Natural killer cell (primary cell): ENCODE measurements at regions not wholly inside any gene's neighbourhood (a gene's known extent, or its start where the extent isn't known, plus 50 kb on each side); places are given as distances from the start of the nearest gene placed in this dataset.

Source experiments
- ATAC-seq, 3 donors: fragments of 150-1000 bp in 2 of 3; fragments of 200-7000 bp in 1 of 3; cut with Tn5 transposase; 1 replicate in 1 of 3; 2 replicates in 2 of 3; pipeline ENCODE4 v1.10.0; 2021; ENCODE audit warnings: mild to moderate bottlenecking in 2 of 3, moderate library complexity in 2 of 3
- DNase-seq, 2 donors: peaks; one replicate each; pipeline versions ENCODE4 v3.0.0 to v3.0.0-alpha.2; 2013 to 2021; ENCODE audit warnings: mixed read lengths in 1 of 2
- H3K27ac ChIP-seq: one replicate; pipeline ENCODE4 v1.5.1; 2013; ENCODE audit warnings: mild to moderate bottlenecking, low read length
- H3K27me3 ChIP-seq: one replicate; pipeline ENCODE4 v1.6.1; 2013; ENCODE audit warnings: low read length; ENCODE audit not compliant: control insufficient read depth, insufficient read depth
- H3K36me3 ChIP-seq: one replicate; pipeline ENCODE4 v1.6.1; 2013; ENCODE audit warnings: low read length; ENCODE audit not compliant: control insufficient read depth, insufficient read depth
- H3K4me1 ChIP-seq: one replicate; pipeline ENCODE4 v1.6.1; 2013; ENCODE audit warnings: low read length; ENCODE audit not compliant: control insufficient read depth, insufficient read depth
- H3K4me3 ChIP-seq: one replicate; pipeline ENCODE4 v1.5.1; 2013; ENCODE audit warnings: low read length
- H3K9me3 ChIP-seq: one replicate; pipeline ENCODE4 v1.6.1; 2013; ENCODE audit warnings: low read length; ENCODE audit not compliant: control insufficient read depth, insufficient read depth
- H3K27ac Mint-ChIP-seq, 2 donors: one replicate each; pipeline ENCODE4 v1.8.0; 2022; ENCODE audit warnings: mild to moderate bottlenecking in 2 of 2, mixed read lengths in 2 of 2, moderate library complexity in 1 of 2
- H3K27me3 Mint-ChIP-seq, 2 donors: one replicate each; pipeline ENCODE4 v1.8.0; 2022; ENCODE audit warnings: low read depth in 2 of 2, mixed read lengths in 2 of 2
- H3K36me3 Mint-ChIP-seq: one replicate; pipeline ENCODE4 v1.8.0; 2022; ENCODE audit warnings: mixed read lengths
- H3K4me1 Mint-ChIP-seq, 2 donors: one replicate each; pipeline ENCODE4 v1.8.0; 2022; ENCODE audit warnings: mixed read lengths in 2 of 2
- H3K4me3 Mint-ChIP-seq: one replicate; pipeline ENCODE4 v1.8.0; 2022; ENCODE audit warnings: mild to moderate bottlenecking, moderate library complexity, mixed read lengths
- H3K9me3 Mint-ChIP-seq, 2 donors: one replicate each; pipeline ENCODE4 v1.8.0; 2022; ENCODE audit warnings: mixed read lengths in 2 of 2
- WGBS: methylation state at CpG from one replicate; pipeline ENCODE4 v1.1.7; 2013; ENCODE audit warnings: missing lambda C conversion rate; ENCODE audit not compliant: insufficient coverage; 5-methylcytosine and 5-hydroxymethylcytosine counted together
- intact Hi-C: fragments of 100-400 bp; cut with micrococcal nuclease; formaldehyde crosslinking; loops from one replicate; pipeline ENCODE4 v1.14.2; 2022
- TF ChIP-seq, protein P1 (sequence below): fragments of 200-600 bp; IDR thresholded peaks from one replicate; pipeline ENCODE4 v1.8.0; 2022; ENCODE audit warnings: antibody characterized with exemption

GRCh38 chr1:187110351-187110750 lies 281.6 kb downstream of the PLA2G4A start:
- H3K4me1 ChIP-seq: no peaks in the 10 kb centered on the region
- H3K4me3 ChIP-seq: no peak overlapping the region
- H3K27me3 ChIP-seq: no peaks in the 10 kb centered on the region
- Mint-ChIP-seq H3K27ac (no peak overlapping the region), H3K36me3 (no peaks in the 10 kb centered on the region), H3K9me3 (peaks cover 8 to 10% of the 10 kb centered on the region in 2 donors), H3K4me3 (no peak overlapping the region), H3K27me3 (no peaks in the 10 kb centered on the region), H3K4me1 (no peaks in the 10 kb centered on the region)
- DNase-seq (no peak), ATAC-seq (no peak)
- intact Hi-C loops: no loop called here
- H3K36me3 ChIP-seq: no peaks in the 10 kb centered on the region
- H3K27ac ChIP-seq: no peak overlapping the region
- H3K9me3 ChIP-seq: no peaks in the 10 kb centered on the region
- TF ChIP-seq, protein P1, sequence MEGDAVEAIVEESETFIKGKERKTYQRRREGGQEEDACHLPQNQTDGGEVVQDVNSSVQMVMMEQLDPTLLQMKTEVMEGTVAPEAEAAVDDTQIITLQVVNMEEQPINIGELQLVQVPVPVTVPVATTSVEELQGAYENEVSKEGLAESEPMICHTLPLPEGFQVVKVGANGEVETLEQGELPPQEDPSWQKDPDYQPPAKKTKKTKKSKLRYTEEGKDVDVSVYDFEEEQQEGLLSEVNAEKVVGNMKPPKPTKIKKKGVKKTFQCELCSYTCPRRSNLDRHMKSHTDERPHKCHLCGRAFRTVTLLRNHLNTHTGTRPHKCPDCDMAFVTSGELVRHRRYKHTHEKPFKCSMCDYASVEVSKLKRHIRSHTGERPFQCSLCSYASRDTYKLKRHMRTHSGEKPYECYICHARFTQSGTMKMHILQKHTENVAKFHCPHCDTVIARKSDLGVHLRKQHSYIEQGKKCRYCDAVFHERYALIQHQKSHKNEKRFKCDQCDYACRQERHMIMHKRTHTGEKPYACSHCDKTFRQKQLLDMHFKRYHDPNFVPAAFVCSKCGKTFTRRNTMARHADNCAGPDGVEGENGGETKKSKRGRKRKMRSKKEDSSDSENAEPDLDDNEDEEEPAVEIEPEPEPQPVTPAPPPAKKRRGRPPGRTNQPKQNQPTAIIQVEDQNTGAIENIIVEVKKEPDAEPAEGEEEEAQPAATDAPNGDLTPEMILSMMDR: no peak

- H3K27ac ChIP-seq: no peak overlapping the region
- no peak overlapping the region for H3K4me3 Mint-ChIP-seq
- H3K9me3 ChIP-seq: no peaks in the 10 kb centered on the region
- TF ChIP-seq, protein P1: no peak
- DNase-seq (no peak), ATAC-seq (no peak)
- no peaks in the 10 kb centered on the region for H3K27me3 ChIP-seq
- H3K4me1 Mint-ChIP-seq: no peaks in the 10 kb centered on the region
- H3K27ac Mint-ChIP-seq: no peak overlapping the region
- no peaks in the 10 kb centered on the region for H3K4me1 ChIP-seq
- H3K4me3 ChIP-seq: no peak overlapping the region
- H3K27me3 Mint-ChIP-seq: no peaks in the 10 kb centered on the region
- H3K36me3 ChIP-seq: no peaks in the 10 kb centered on the region
- H3K9me3 Mint-ChIP-seq: peaks cover 9 to 15% of the 10 kb centered on the region in 2 donors
- no peaks in the 10 kb centered on the region for H3K36me3 Mint-ChIP-seq
- intact Hi-C loops: no loop called here
Observed at GRCh38 chr1:187114792-187115191, 286.0 kb downstream of the PLA2G4A start.

GRCh38 chr1:187121661-187122060 lies 292.9 kb downstream of the PLA2G4A start:
- no peaks in the 10 kb centered on the region for H3K36me3 Mint-ChIP-seq
- no peak overlapping the region for H3K27ac ChIP-seq

DNA sequence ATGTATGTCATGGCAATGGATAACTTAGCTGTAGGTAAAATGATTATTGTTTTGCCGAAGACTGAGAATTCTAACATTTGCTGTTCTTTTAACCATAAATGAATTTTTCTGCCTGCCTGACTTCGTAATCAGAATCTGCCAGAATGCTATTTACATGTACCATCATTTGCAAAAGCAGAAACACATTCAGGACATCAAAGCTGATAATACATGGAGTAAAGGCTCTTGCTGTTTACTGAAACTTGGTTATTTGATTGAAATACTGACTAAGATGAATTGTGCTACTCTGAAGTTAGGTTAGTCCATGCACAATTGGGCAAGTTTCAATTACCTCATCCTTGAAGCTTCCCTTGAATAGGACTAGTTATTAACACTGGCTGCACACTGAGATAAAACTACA lies 293.8 kb downstream of the PLA2G4A start:
- Histone ChIP-seq H3K4me3 (no peak overlapping the region), H3K27ac (no peak overlapping the region), H3K9me3 (no peaks in the 10 kb centered on the region), H3K36me3 (no peaks in the 10 kb centered on the region), H3K4me1 (no peaks in the 10 kb centered on the region), H3K27me3 (no peaks in the 10 kb centered on the region)
- ATAC-seq (no peak), DNase-seq (no peak)
- Mint-ChIP-seq H3K9me3 (peaks cover 10 to 13% of the 10 kb centered on the region in 2 donors), H3K36me3 (no peaks in the 10 kb centered on the region), H3K4me3 (no peak overlapping the region), H3K27me3 (no peaks in the 10 kb centered on the region), H3K27ac (no peak overlapping the region), H3K4me1 (no peaks in the 10 kb centered on the region)
- intact Hi-C loops: no loop called here
- 83% methylated on average over 1 of the region's 2 CpGs for WGBS
- TF ChIP-seq, protein P1: no peak

More at GRCh38 chr1:187121661-187122060, 292.9 kb downstream of the PLA2G4A start:
- Histone ChIP-seq H3K36me3 (no peaks in the 10 kb centered on the region), H3K9me3 (no peaks in the 10 kb centered on the region), H3K27me3 (no peaks in the 10 kb centered on the region), H3K4me3 (no peak overlapping the region), H3K4me1 (no peaks in the 10 kb centered on the region)
- Mint-ChIP-seq H3K4me1 (no peaks in the 10 kb centered on the region), H3K4me3 (no peak overlapping the region), H3K27me3 (no peaks in the 10 kb centered on the region), H3K9me3 (peaks cover 11 to 13% of the 10 kb centered on the region in 2 donors), H3K27ac (no peak overlapping the region)
- DNase-seq (no peak), ATAC-seq (no peak)
- TF ChIP-seq, protein P1: no peak
- intact Hi-C loops: no loop called here
